Left lung (tissue), 4 donors: ENCODE measurements at regions not wholly inside any gene's neighbourhood (a gene's known extent, or its start where the extent isn't known, plus 50 kb on each side); places are given as distances from the start of the nearest gene placed in this dataset.

Experiments
- ATAC-seq: fragments of 200-7000 bp; cut with Tn5 transposase; one replicate; pipeline ENCODE4 v1.9.1; 2020; ENCODE audit warnings: moderate library complexity
- DNase-seq, 4 donors: peaks; one replicate each; pipeline ENCODE4 v3.0.0-alpha.2; 2013 to 2020
- H3K27ac ChIP-seq, 2 donors: fragments of 200-600 bp; sonication (generic) in 1 of 2; one replicate each; pipeline versions ENCODE4 v1.5.0 to v1.8.0; 2020 to 2021
- H3K27me3 ChIP-seq, 2 donors: fragments of 200-600 bp; sonication (generic) in 1 of 2; one replicate each; pipeline versions ENCODE4 v1.5.0 to v1.8.0; 2020 to 2021
- H3K36me3 ChIP-seq, 2 donors: fragments of 200-600 bp; sonication (generic) in 1 of 2; one replicate each; pipeline versions ENCODE4 v1.5.0 to v1.8.0; 2020 to 2021
- H3K4me1 ChIP-seq, 2 donors: fragments of 200-600 bp; one replicate each; pipeline ENCODE4 v1.8.0; 2021
- H3K4me3 ChIP-seq, 2 donors: fragments of 200-600 bp; sonication (generic) in 1 of 2; one replicate each; pipeline versions ENCODE4 v1.5.0 to v1.8.0; 2020 to 2021; ENCODE audit warnings: mild to moderate bottlenecking in 1 of 2
- H3K9me3 ChIP-seq, 2 donors: fragments of 200-600 bp; sonication (generic) in 1 of 2; one replicate each; pipeline versions ENCODE4 v1.5.0 to v1.8.0; 2020 to 2021
- intact Hi-C, 2 donors: fragments of 100-400 bp; cut with DNase I; formaldehyde crosslinking; loops; one replicate each; pipeline versions ENCODE4 v1.11.2 to v1.14.2; 2022
- TF ChIP-seq, protein P1 (sequence below), 2 donors: fragments of 200-600 bp; sonication (generic) in 1 of 2; IDR thresholded peaks; one replicate each; pipeline versions ENCODE4 v1.5.0 to v1.8.0; 2021; ENCODE audit warnings: antibody characterized with exemption in 2 of 2
- donor health status: DM: no; HTN: yes; CAD: no.
- donor health status: DM: no; HTN: no; CAD: no.

DNA sequence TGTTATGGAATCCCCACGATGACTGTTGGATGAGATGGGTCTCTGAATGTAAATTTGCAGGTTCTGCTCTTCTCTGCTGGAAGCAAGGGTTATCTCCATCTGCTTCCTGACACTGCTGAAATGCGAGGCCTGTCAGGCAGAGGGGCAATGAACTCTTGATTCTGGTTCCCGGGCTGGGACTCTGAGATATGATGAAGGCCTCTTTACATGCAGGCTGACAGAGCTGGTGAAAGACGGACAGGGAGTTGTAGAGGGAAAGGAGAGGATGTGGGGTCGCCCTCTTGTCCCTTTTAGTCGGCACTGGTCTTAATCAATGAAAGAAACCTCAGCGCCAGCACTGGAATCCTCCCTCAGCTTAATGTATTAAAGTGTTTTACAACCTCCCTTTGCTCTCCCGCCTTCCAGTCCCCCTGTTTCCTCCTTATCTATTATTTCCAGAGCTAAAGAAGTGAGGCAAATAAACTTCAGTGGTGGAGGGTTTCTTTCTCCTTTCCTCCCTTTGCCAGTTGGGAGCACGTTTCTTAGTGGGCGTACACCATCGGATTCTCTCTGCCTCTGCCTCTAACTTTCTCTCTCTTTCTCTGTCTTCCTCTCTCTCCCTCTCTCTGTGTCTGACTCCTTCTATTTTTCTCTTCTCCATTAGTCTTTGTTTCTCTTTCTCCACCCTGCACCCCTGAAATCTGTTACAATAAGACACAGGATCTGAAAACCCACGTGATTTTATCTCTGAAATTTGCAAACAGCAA lies 145.6 kb downstream of the BAMBI start:
- no peaks in the 10 kb centered on the region for H3K9me3 ChIP-seq
- no peaks in the 10 kb centered on the region for H3K4me1 ChIP-seq
- no peaks in the 10 kb centered on the region for H3K27me3 ChIP-seq
- no peak overlapping the region for H3K4me3 ChIP-seq
- no peak overlapping the region for H3K27ac ChIP-seq
- TF ChIP-seq, protein P1, sequence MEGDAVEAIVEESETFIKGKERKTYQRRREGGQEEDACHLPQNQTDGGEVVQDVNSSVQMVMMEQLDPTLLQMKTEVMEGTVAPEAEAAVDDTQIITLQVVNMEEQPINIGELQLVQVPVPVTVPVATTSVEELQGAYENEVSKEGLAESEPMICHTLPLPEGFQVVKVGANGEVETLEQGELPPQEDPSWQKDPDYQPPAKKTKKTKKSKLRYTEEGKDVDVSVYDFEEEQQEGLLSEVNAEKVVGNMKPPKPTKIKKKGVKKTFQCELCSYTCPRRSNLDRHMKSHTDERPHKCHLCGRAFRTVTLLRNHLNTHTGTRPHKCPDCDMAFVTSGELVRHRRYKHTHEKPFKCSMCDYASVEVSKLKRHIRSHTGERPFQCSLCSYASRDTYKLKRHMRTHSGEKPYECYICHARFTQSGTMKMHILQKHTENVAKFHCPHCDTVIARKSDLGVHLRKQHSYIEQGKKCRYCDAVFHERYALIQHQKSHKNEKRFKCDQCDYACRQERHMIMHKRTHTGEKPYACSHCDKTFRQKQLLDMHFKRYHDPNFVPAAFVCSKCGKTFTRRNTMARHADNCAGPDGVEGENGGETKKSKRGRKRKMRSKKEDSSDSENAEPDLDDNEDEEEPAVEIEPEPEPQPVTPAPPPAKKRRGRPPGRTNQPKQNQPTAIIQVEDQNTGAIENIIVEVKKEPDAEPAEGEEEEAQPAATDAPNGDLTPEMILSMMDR (IDR thresholded peaks at IDR 0.05) = no peak
- no peaks in the 10 kb centered on the region for H3K36me3 ChIP-seq
- ATAC-seq (no peak), DNase-seq (no peak)
- intact Hi-C loops = no loop called here

DNA sequence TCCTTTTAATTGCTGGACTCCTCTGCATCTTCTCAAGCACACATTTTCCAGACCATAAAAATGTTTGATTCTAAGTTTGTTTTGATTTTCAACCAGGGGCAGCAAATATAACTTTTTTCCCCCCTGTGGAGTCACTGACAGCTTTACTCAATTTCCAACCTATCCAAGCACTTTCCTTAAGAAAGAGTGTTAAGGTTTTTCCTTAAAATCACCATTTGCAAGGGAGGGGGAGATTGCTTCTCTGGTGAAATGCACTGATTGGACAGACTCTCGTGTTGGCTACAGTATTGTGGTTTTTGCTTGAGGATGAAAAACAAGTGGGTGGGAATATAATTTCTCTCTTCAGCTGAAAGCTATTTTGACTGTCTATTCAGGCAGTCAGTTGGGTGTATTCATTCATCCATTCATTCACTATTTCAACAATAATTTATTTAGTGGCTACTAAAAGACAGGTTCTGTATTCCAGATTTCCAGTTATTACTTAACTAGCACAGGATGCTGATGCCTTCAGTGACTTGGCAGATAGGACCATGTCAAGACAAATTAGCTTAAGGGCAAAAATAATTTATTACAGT lies 146.3 kb downstream of the BAMBI start:
- H3K9me3 ChIP-seq = no peaks in the 10 kb centered on the region
- no peaks in the 10 kb centered on the region for H3K4me1 ChIP-seq
- no peaks in the 10 kb centered on the region for H3K27me3 ChIP-seq
- no peak overlapping the region for H3K27ac ChIP-seq
- TF ChIP-seq, protein P1 (IDR thresholded peaks at IDR 0.05) = no peak
- intact Hi-C loops = no loop called here
- DNase-seq (no peak), ATAC-seq (no peak)
- no peaks in the 10 kb centered on the region for H3K36me3 ChIP-seq
- H3K4me3 ChIP-seq = no peak overlapping the region

DNA sequence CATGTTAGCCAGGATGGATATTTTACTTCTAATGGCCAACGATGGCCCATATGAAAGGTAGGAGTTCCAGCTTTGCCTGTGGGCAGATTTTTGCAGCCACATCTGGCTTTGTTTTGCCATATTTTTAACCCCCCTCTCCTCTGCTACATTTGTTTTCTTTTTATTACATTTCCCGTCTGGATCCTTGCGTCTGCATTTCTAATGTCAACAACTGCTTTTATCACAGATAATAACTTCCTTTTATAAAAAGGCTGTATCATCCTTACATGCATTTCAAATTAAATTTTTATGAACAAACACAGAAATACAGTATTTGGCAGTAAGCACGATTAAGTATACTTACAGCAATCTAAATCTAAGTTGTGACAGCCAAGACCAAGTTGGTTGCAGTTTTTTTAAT lies 156.0 kb downstream of the BAMBI start:
- H3K27me3 ChIP-seq = no peaks in the 10 kb centered on the region
- H3K27ac ChIP-seq = no peak overlapping the region
- intact Hi-C loops = no loop called here
- TF ChIP-seq, protein P1 (IDR thresholded peaks at IDR 0.05) = no peak
- DNase-seq (no peak), ATAC-seq (no peak)
- H3K4me1 ChIP-seq = no peaks in the 10 kb centered on the region
- no peaks in the 10 kb centered on the region for H3K9me3 ChIP-seq
- H3K36me3 ChIP-seq = no peaks in the 10 kb centered on the region
- H3K4me3 ChIP-seq = no peak overlapping the region

DNA sequence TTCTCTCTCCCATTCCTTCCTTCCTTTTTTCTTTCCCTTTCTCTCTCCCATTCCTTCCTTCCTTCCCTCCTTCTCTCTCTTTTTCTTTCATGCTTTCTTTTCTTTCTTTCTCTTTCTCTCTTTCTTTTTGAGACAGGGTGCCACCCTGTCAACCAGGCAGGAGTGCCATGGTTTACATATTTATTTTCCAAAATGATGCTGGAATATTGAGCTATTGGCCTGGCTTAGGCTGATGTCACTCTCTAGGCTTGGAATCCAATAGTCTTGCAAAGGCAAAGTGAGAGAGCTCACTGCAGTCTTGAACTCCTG lies 159.1 kb downstream of the BAMBI start:
- no peak for ATAC-seq
- TF ChIP-seq, protein P1 (IDR thresholded peaks at IDR 0.05) = no peak
- no peaks in the 10 kb centered on the region for H3K9me3 ChIP-seq

DNA sequence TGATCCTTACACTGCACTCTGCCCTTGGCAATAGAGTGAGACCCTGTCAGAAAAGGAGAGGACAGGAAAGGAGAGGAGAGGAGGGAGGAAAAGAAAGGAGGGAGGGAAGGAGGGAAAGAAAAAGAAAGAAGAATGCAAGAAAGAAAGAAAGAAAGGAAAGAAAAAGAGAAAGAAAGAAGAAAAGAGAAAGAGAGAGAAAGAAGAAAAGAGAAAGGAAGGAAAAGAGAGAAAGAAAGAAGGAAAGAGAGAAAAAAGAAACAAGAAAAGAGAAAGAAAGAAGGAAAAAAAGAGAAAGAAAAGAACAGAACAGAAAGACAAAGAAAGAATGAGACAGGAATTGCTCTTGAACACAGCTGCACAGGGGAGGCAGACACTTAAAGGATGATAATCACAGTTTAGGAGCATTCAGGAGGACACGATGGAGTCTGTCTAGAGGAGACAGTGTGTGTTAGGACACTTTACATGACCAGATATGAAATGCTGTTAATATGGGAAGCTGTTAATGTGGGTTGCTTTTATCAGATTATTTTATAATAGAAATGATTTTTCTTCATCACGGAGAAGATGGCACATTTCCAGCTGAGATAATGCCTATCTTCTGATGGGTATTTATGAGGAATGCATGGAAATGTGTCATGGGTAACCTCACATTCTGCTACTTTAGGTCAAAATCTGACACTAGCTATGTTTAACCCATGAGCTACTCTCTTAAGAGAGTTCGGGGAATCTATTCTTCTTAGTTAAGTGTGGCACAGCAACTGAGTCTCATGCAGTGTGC lies 160.5 kb downstream of the BAMBI start:
- Histone ChIP-seq H3K27ac (no peak overlapping the region), H3K9me3 (no peaks in the 10 kb centered on the region), H3K27me3 (no peaks in the 10 kb centered on the region), H3K4me3 (no peak overlapping the region), H3K4me1 (no peaks in the 10 kb centered on the region), H3K36me3 (no peaks in the 10 kb centered on the region)
- intact Hi-C loops = no loop called here
- ATAC-seq (no peak), DNase-seq (no peak)
- TF ChIP-seq, protein P1 (IDR thresholded peaks at IDR 0.05) = no peak

More for the DNA sequence above, 159.1 kb downstream of the BAMBI start:
- DNase-seq = no peak
- Histone ChIP-seq H3K27me3 (no peaks in the 10 kb centered on the region), H3K4me3 (no peak overlapping the region), H3K4me1 (no peaks in the 10 kb centered on the region), H3K27ac (no peak overlapping the region), H3K36me3 (no peaks in the 10 kb centered on the region)
- intact Hi-C loops = no loop called here
